OCI-LY3 (cell line): ENCODE measurements at regions not wholly inside any gene's neighbourhood (a gene's known extent, or its start where the extent isn't known, plus 50 kb on each side); places are given as distances from the start of the nearest gene placed in this dataset.

Source experiments
- H2AFZ ChIP-seq: fragments of 200-600, 300-600 bp; shearing (Covaris generic); 2 replicates; pipeline ENCODE4 v1.6.0; 2014; ENCODE audit warnings: antibody characterized with exemption, low read depth, low read length
- H3K27ac ChIP-seq: fragments of 200-600, 300-600 bp; sonication (generic); 2 replicates; pipeline ENCODE4 v1.5.1; 2014; ENCODE audit warnings: mild to moderate bottlenecking, low read length, moderate library complexity, mixed read lengths
- H3K27me3 ChIP-seq: fragments of 200-600, 300-600 bp; sonication (generic); 2 replicates; pipeline ENCODE4 v1.6.1; 2014; ENCODE audit warnings: low read depth, low read length, mixed read lengths
- H3K36me3 ChIP-seq: fragments of 200-600, 300-600 bp; sonication (generic); replicated peaks from 2 replicates; pipeline ENCODE3; 2014; ENCODE audit warnings: low read depth, low read length, mixed read lengths
- H3K4me1 ChIP-seq: fragments of 300-600, 200-600 bp; sonication (generic); 2 replicates; pipeline ENCODE4 v1.6.1; 2014; ENCODE audit warnings: low read length, mixed read lengths
- H3K4me2 ChIP-seq: fragments of 200-600, 300-600 bp; sonication (generic); 2 replicates; pipeline ENCODE4 v1.6.1; 2014; ENCODE audit warnings: low read length, mixed read lengths
- H3K4me3 ChIP-seq: fragments of 300-600, 200-600 bp; sonication (generic); 2 replicates; pipeline ENCODE4 v1.5.1; 2014; ENCODE audit warnings: antibody characterized with exemption, mild to moderate bottlenecking, low read length, moderate library complexity
- H3K79me2 ChIP-seq: fragments of 300-600, 200-600 bp; shearing (Covaris generic); 2 replicates; pipeline ENCODE4 v1.6.1; 2014; ENCODE audit warnings: mild to moderate bottlenecking, low read length, mixed read lengths
- H3K9ac ChIP-seq: fragments of 300-600, 200-600 bp; shearing (Covaris generic); 2 replicates; pipeline ENCODE4 v1.6.0; 2014; ENCODE audit warnings: mild to moderate bottlenecking, low read length, moderate library complexity
- H3K9me3 ChIP-seq: fragments of 200-600, 300-600 bp; shearing (Covaris generic); 2 replicates; pipeline ENCODE4 v1.6.1; 2014; ENCODE audit warnings: low read length, mixed read lengths; ENCODE audit not compliant: insufficient read depth
- H4K20me1 ChIP-seq: fragments of 200-600, 300-600 bp; sonication (generic); 2 replicates; pipeline ENCODE4 v1.6.1; 2016; ENCODE audit warnings: low read length, mixed read lengths; ENCODE audit not compliant: insufficient read depth
- CTCF ChIP-seq: fragments of 200-600, 300-600 bp; sonication (generic); IDR thresholded peaks from 2 replicates; pipeline ENCODE4 v1.5.1; 2014; ENCODE audit warnings: antibody characterized with exemption, low read length, low read depth
- EZH2phosphoT487 ChIP-seq: fragments of 200-600 bp; shearing (Covaris generic); IDR thresholded peaks from 2 replicates; pipeline ENCODE4 v1.6.1; 2018; ENCODE audit warnings: antibody characterized with exemption, mixed run types, low read depth

GRCh38 chr9:84216151-84216550 is 124.4 kb downstream of the SLC28A3 start:
- no peak overlapping the region for H3K27ac ChIP-seq
- H2AFZ ChIP-seq, result no peak overlapping the region
- no peaks in the 10 kb centered on the region for H3K9me3 ChIP-seq

GRCh38 chr9:84218322-84218721 is 122.2 kb downstream of the SLC28A3 start:
- H3K27ac ChIP-seq, result no peak overlapping the region
- no peaks in the 10 kb centered on the region for H3K9me3 ChIP-seq
- no peak overlapping the region for H2AFZ ChIP-seq
- no peak overlapping the region for H3K4me3 ChIP-seq
- TF ChIP-seq CTCF, result no peak
- no peak for TF ChIP-seq EZH2phosphoT487
- no peaks in the 10 kb centered on the region for H3K4me1 ChIP-seq
- H3K9ac ChIP-seq, result no peak overlapping the region
- H3K4me2 ChIP-seq, result no peak overlapping the region
- no peaks in the 10 kb centered on the region for H3K79me2 ChIP-seq
- no peaks in the 10 kb centered on the region for H4K20me1 ChIP-seq
- H3K27me3 ChIP-seq, result peaks cover 3% of the 10 kb centered on the region; the same call in 1 of the 2 replicates
- no peaks in the 10 kb centered on the region for H3K36me3 ChIP-seq

More at GRCh38 chr9:84216151-84216550, 124.4 kb downstream of the SLC28A3 start:
- Histone ChIP-seq H3K79me2 (no peaks in the 10 kb centered on the region), H3K4me1 (no peaks in the 10 kb centered on the region), H3K36me3 (no peaks in the 10 kb centered on the region), H3K9ac (no peak overlapping the region), H3K27me3 (peaks cover 3% of the 10 kb centered on the region; the same call in 1 of the 2 replicates), H3K4me3 (no peak overlapping the region), H4K20me1 (no peaks in the 10 kb centered on the region), H3K4me2 (no peak overlapping the region)
- TF ChIP-seq CTCF (no peak), EZH2phosphoT487 (no peak)

- H2AFZ ChIP-seq, result no peak overlapping the region
- no peak overlapping the region for H3K27ac ChIP-seq
- H3K79me2 ChIP-seq, result no peaks in the 10 kb centered on the region
- no peak for TF ChIP-seq CTCF
- TF ChIP-seq EZH2phosphoT487, result no peak
- no peaks in the 10 kb centered on the region for H4K20me1 ChIP-seq
- H3K4me1 ChIP-seq, result no peaks in the 10 kb centered on the region
- no peaks in the 10 kb centered on the region for H3K27me3 ChIP-seq
- no peak overlapping the region for H3K4me3 ChIP-seq
- no peaks in the 10 kb centered on the region for H3K9me3 ChIP-seq
- no peak overlapping the region for H3K4me2 ChIP-seq
- H3K9ac ChIP-seq, result no peak overlapping the region
- no peaks in the 10 kb centered on the region for H3K36me3 ChIP-seq
These were observed 116.3 kb downstream of the SLC28A3 start for GRCh38 chr9:84224246-84224645.
